B cell (primary cell): ENCODE measurements at regions not wholly inside any gene's neighbourhood (a gene's known extent, or its start where the extent isn't known, plus 50 kb on each side); places are given as distances from the start of the nearest gene placed in this dataset.

ENCODE experiments used
- ATAC-seq: fragments of 200-7000 bp; cut with Tn5 transposase; one replicate; pipeline ENCODE4 v1.10.0; 2021; ENCODE audit warnings: low read depth, mild to moderate bottlenecking, moderate number of reproducible peaks, moderate library complexity
- CTCF ChIA-PET: fragments of 350-600 bp; sonication (Branson Sonifier 250); formaldehyde crosslinking; loops from one replicate; lab custom pipeline; 2021; ENCODE audit warnings: antibody characterized with exemption, inconsistent platforms; lab: Charles Lee
- POLR2A ChIA-PET: fragments of 350-600 bp; sonication (Branson Sonifier 250); formaldehyde crosslinking; loops from one replicate; lab custom pipeline; 2021; ENCODE audit warnings: antibody characterized with exemption; lab: Charles Lee
- DNase-seq: peaks from one replicate; pipeline ENCODE4 v3.0.0; 2013
- H2AFZ ChIP-seq: 2 replicates; pipeline ENCODE4 v1.6.1; 2012; ENCODE audit warnings: mild to moderate bottlenecking, low read depth, low read length; ENCODE audit not compliant: insufficient read depth, poor library complexity, severe bottlenecking
- H3K27ac ChIP-seq, 2 donors: 1 replicate in 1 of 2; 2 replicates in 1 of 2; pipeline ENCODE4 v1.5.1; 2012 to 2013; ENCODE audit warnings: low read length in 2 of 2, mild to moderate bottlenecking in 2 of 2, moderate library complexity in 1 of 2
- H3K27me3 ChIP-seq, 4 experiments: fragments of 200-600 bp in 1 of 4; sonication (generic) in 1 of 4; replicated peaks in 1 of 4; 1 replicate in 2 of 4; 2 replicates in 2 of 4; pipeline versions ENCODE4 v1.6.1 to v1.7.0; 2013 to 2016; ENCODE audit warnings: low read length in 3 of 4, mild to moderate bottlenecking in 2 of 4, mixed read lengths in 1 of 4, moderate library complexity in 1 of 4; ENCODE audit not compliant: insufficient read depth in 4 of 4, control insufficient read depth in 3 of 4; ENCODE audit errors: control extremely low read depth in 1 of 4
- H3K36me3 ChIP-seq, 2 experiments: replicated peaks in 1 of 2; 1 replicate in 1 of 2; 2 replicates in 1 of 2; pipeline versions ENCODE4 v1.6.1 to v1.7.1; 2013; ENCODE audit warnings: low read length in 1 of 2; ENCODE audit not compliant: insufficient read depth in 2 of 2, control insufficient read depth in 1 of 2; ENCODE audit errors: control extremely low read depth in 1 of 2, extremely low read depth in 1 of 2
- H3K4me1 ChIP-seq, 2 donors: fragments of 200-600 bp in 1 of 2; sonication (generic) in 1 of 2; 1 replicate in 1 of 2; 2 replicates in 1 of 2; pipeline versions ENCODE4 v1.5.1 to v1.6.1; 2013 to 2017; ENCODE audit warnings: low read length in 2 of 2; ENCODE audit not compliant: control insufficient read depth in 2 of 2, insufficient read depth in 2 of 2
- H3K4me2 ChIP-seq: replicated peaks from 2 replicates; pipeline ENCODE3; 2012; ENCODE audit warnings: mild to moderate bottlenecking, low read depth, low read length; ENCODE audit not compliant: poor library complexity, severe bottlenecking
- H3K4me3 ChIP-seq, 5 experiments: fragments of 200-600 bp in 1 of 5; sonication (generic) in 1 of 5; 1 replicate in 3 of 5; 2 replicates in 2 of 5; pipeline versions ENCODE4 v1.5.1 to v1.7.0; 2011 to 2016; ENCODE audit warnings: low read length in 4 of 5, mild to moderate bottlenecking in 4 of 5, low read depth in 2 of 5, control low read depth in 1 of 5, moderate library complexity in 1 of 5; ENCODE audit not compliant: insufficient read depth in 1 of 5; ENCODE audit errors: control extremely low read depth in 1 of 5, extremely low read depth in 1 of 5
- H3K79me2 ChIP-seq: fragments of 200-600 bp; sonication (generic); one replicate; pipeline ENCODE4 v1.6.0; 2016; ENCODE audit warnings: low read length; ENCODE audit not compliant: control insufficient read depth, insufficient read depth
- H3K9ac ChIP-seq: fragments of 200-600 bp; sonication (generic); 2 replicates; pipeline ENCODE4 v1.6.1; 2017; ENCODE audit warnings: mild to moderate bottlenecking, low read length, moderate library complexity
- H3K9me3 ChIP-seq, 3 donors: one replicate each; pipeline versions ENCODE4 v1.6.1 to v1.7.1; 2013; ENCODE audit warnings: low read length in 2 of 3; ENCODE audit not compliant: control insufficient read depth in 2 of 3, insufficient read depth in 1 of 3; ENCODE audit errors: control extremely low read depth in 1 of 3
- H4K20me1 ChIP-seq: 2 replicates; pipeline ENCODE4 v1.6.0; 2012; ENCODE audit warnings: mild to moderate bottlenecking, low read length; ENCODE audit not compliant: insufficient read depth, control insufficient read depth, poor library complexity, severe bottlenecking
- H3K27ac Mint-ChIP-seq: one replicate; pipeline ENCODE4 v1.8.0; 2021; ENCODE audit warnings: mixed read lengths
- H3K27me3 Mint-ChIP-seq: one replicate; pipeline ENCODE4 v1.8.0; 2021; ENCODE audit warnings: mixed read lengths
- H3K4me1 Mint-ChIP-seq: one replicate; pipeline ENCODE4 v1.8.0; 2021; ENCODE audit warnings: mixed read lengths
- H3K4me3 Mint-ChIP-seq: one replicate; pipeline ENCODE4 v1.8.0; 2021; ENCODE audit warnings: mixed read lengths
- H3K9me3 Mint-ChIP-seq: one replicate; pipeline ENCODE4 v1.8.0; 2022; ENCODE audit warnings: mixed read lengths; ENCODE audit not compliant: insufficient read depth
- CTCF ChIP-seq: fragments of 200-600 bp; IDR thresholded peaks from one replicate; pipeline ENCODE4 v1.8.0; 2022; ENCODE audit warnings: antibody characterized with exemption, mild to moderate bottlenecking
- EZH2 ChIP-seq: IDR thresholded peaks from 2 replicates; pipeline ENCODE4 v1.6.1; 2012; ENCODE audit warnings: borderline replicate concordance, low read depth, mild to moderate bottlenecking, moderate library complexity, low read length; ENCODE audit not compliant: insufficient read depth, poor library complexity, severe bottlenecking
- WGBS: methylation state at CpG from one replicate; pipeline ENCODE4 v1.1.5; 2013; ENCODE audit warnings: missing lambda C conversion rate; ENCODE audit not compliant: insufficient coverage; 5-methylcytosine and 5-hydroxymethylcytosine counted together
- intact Hi-C: fragments of 100-400 bp; cut with micrococcal nuclease; formaldehyde crosslinking; loops from one replicate; pipeline ENCODE4 v1.10.0; 2022

- intact Hi-C loops, result no loop called here
- Mint-ChIP-seq H3K4me1 (no peaks in the 10 kb centered on the region), H3K27ac (no peak overlapping the region), H3K27me3 (peaks cover 8% of the 10 kb centered on the region), H3K4me3 (no peak overlapping the region), H3K9me3 (peaks cover 2% of the 10 kb centered on the region)
- Histone ChIP-seq H3K9me3 (peaks cover 0 to 8% (median 0%) of the 10 kb centered on the region in 3 donors), H3K9ac (no peak overlapping the region), H2AFZ (no peak overlapping the region), H3K4me1 (no peaks in the 10 kb centered on the region), H3K79me2 (no peaks in the 10 kb centered on the region), H4K20me1 (no peaks in the 10 kb centered on the region), H3K4me2 (no peak overlapping the region), H3K27me3 (peaks cover 0 to 2% (median 0%) of the 10 kb centered on the region in 4 experiments), H3K36me3 (no peaks in the 10 kb centered on the region), H3K4me3 (no peak overlapping the region), H3K27ac (no peak overlapping the region)
- DNase-seq, result no peak
- TF ChIP-seq EZH2 (no peak), CTCF (no peak)
- no peak for ATAC-seq
- WGBS, result 86% methylated on average over 3 of the region's 6 CpGs
- POLR2A ChIA-PET, result no interaction called here
- CTCF ChIA-PET, result interaction anchor here (0.6 kb wide), 1 partner anchor 123 kb away, joined by 4 read pairs; no protein-coding TSS in a partner anchor
Measured at GRCh38 chr10:29228562-29228961, 60.3 kb upstream of the LYZL1 start.

- H3K4me2 ChIP-seq, result no peak overlapping the region
- intact Hi-C loops, result no loop called here
- CTCF ChIA-PET, result no interaction called here
Measured at GRCh38 chr10:29229258-29229705, 59.6 kb upstream of the LYZL1 start.

More at GRCh38 chr10:29229258-29229705, 59.6 kb upstream of the LYZL1 start:
- POLR2A ChIA-PET, result no interaction called here
- TF ChIP-seq CTCF (no peak), EZH2 (no peak)
- H3K27ac ChIP-seq, result no peak overlapping the region
- H3K4me3 ChIP-seq, result no peak overlapping the region
- DNase-seq (no peak), ATAC-seq (no peak)
- peaks cover 0 to 8% (median 0%) of the 10 kb centered on the region in 3 donors for H3K9me3 ChIP-seq
- no peaks in the 10 kb centered on the region for H3K4me1 ChIP-seq
- no peaks in the 10 kb centered on the region for H3K36me3 ChIP-seq
- H3K4me1 Mint-ChIP-seq, result no peaks in the 10 kb centered on the region
- H3K9ac ChIP-seq, result no peak overlapping the region
- no peak overlapping the region for H3K4me3 Mint-ChIP-seq
- WGBS, result 87% methylated on average over 14 of the region's 15 CpGs
- peaks cover 8% of the 10 kb centered on the region for H3K27me3 Mint-ChIP-seq
- peaks cover 2% of the 10 kb centered on the region for H3K9me3 Mint-ChIP-seq
- H3K27ac Mint-ChIP-seq, result no peak overlapping the region
- H4K20me1 ChIP-seq, result no peaks in the 10 kb centered on the region
- no peaks in the 10 kb centered on the region for H3K79me2 ChIP-seq
- no peak overlapping the region for H2AFZ ChIP-seq
- H3K27me3 ChIP-seq, result peaks cover 0 to 2% (median 0%) of the 10 kb centered on the region in 4 experiments
